NCI-H2107 treated with DMSO at 0.1 percent for 48 hours (cell line): ENCODE measurements at regions not wholly inside any gene's neighbourhood (a gene's known extent, or its start where the extent isn't known, plus 50 kb on each side); places are given as distances from the start of the nearest gene placed in this dataset.
A peak's percentile ranks its signal among the peaks of the same experiment; 100 is the strongest.

Experiments used
- DNase-seq: peaks from one replicate; lab custom pipeline; 2025; ENCODE audit not compliant: unreplicated experiment; lab: John Stamatoyannopoulos, UW

- DNase-seq = no peak
Measured at GRCh38 chr18:28606686-28607085, 429.8 kb upstream of the CDH2 start.

- DNase-seq = no peak
Measured at GRCh38 chr18:28602391-28602790, 425.5 kb upstream of the CDH2 start.

GRCh38 chr18:28594034-28594433 is 417.1 kb upstream of the CDH2 start:
- no peak for DNase-seq

GRCh38 chr18:28588884-28589549 is 412.1 kb upstream of the CDH2 start:
- DNase-seq = no peak

GRCh38 chr18:28584731-28585130 is 407.8 kb upstream of the CDH2 start:
- no peak for DNase-seq

- no peak for DNase-seq
Measured at GRCh38 chr18:28582724-28583123, 405.8 kb upstream of the CDH2 start.

- DNase-seq = peak; percentile 15
Measured at GRCh38 chr18:28581521-28582071, 404.7 kb upstream of the CDH2 start.

- no peak for DNase-seq
Measured at GRCh38 chr18:28576941-28577340, 400.0 kb upstream of the CDH2 start.

GRCh38 chr18:28575123-28575522 is 398.2 kb upstream of the CDH2 start:
- DNase-seq = no peak

GRCh38 chr18:28574175-28574574 is 397.2 kb upstream of the CDH2 start:
- DNase-seq = no peak

GRCh38 chr18:28571929-28572328 is 395.0 kb upstream of the CDH2 start:
- no peak for DNase-seq

- no peak for DNase-seq
Measured at GRCh38 chr18:28560331-28560730, 383.4 kb upstream of the CDH2 start.

GRCh38 chr18:28559511-28559910 is 382.6 kb upstream of the CDH2 start:
- DNase-seq = no peak

- no peak for DNase-seq
Measured at GRCh38 chr18:28541934-28542333, 365.0 kb upstream of the CDH2 start.

- no peak for DNase-seq
Measured at GRCh38 chr18:28541276-28541930, 364.5 kb upstream of the CDH2 start.

GRCh38 chr18:28529644-28530043 is 352.7 kb upstream of the CDH2 start:
- DNase-seq = no peak

GRCh38 chr18:28526196-28526595 is 349.3 kb upstream of the CDH2 start:
- no peak for DNase-seq

- DNase-seq = no peak
Measured at GRCh38 chr18:28523758-28524475, 347.0 kb upstream of the CDH2 start.

GRCh38 chr18:28522236-28522635 is 345.3 kb upstream of the CDH2 start:
- DNase-seq = no peak

GRCh38 chr18:28519997-28520396 is 343.1 kb upstream of the CDH2 start:
- no peak for DNase-seq

- DNase-seq = no peak
Measured at GRCh38 chr18:28514699-28515098, 337.8 kb upstream of the CDH2 start.

- DNase-seq = no peak
Measured at GRCh38 chr18:28512357-28512756, 335.4 kb upstream of the CDH2 start.
